ENCODE measurements at regions not wholly inside any gene's neighbourhood (a gene's known extent, or its start where the extent isn't known, plus 50 kb on each side); places are given as distances from the start of the nearest gene placed in this dataset.

DNA sequence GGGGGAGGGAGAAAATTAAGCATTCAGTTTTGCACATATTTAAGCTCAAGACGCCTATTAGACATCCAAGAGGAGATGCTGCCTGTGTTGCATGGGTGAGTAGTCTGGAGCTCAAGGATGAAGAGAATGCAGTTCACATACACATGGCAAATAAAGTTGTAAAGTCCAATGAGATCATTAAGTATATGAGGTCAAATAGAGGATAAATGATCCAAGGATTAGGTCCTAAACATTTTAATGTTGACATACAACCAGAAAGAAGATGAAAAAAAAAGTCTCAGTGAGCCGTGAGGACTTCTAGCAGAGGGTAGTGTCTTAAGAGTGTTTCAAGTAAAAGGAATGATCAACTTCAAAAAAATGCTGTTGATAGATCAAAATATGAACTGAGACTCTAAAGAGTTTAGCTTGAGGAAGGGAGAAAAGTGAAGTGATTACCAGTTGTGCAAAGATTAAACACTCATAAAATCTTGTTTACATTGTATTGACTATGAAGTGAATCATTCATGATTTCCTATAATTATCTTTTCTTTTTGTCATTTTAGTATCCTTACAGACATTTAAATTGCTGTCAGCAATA lies 251.8 kb downstream of the ZNF608 start:
- TF ChIP-seq, protein P1, sequence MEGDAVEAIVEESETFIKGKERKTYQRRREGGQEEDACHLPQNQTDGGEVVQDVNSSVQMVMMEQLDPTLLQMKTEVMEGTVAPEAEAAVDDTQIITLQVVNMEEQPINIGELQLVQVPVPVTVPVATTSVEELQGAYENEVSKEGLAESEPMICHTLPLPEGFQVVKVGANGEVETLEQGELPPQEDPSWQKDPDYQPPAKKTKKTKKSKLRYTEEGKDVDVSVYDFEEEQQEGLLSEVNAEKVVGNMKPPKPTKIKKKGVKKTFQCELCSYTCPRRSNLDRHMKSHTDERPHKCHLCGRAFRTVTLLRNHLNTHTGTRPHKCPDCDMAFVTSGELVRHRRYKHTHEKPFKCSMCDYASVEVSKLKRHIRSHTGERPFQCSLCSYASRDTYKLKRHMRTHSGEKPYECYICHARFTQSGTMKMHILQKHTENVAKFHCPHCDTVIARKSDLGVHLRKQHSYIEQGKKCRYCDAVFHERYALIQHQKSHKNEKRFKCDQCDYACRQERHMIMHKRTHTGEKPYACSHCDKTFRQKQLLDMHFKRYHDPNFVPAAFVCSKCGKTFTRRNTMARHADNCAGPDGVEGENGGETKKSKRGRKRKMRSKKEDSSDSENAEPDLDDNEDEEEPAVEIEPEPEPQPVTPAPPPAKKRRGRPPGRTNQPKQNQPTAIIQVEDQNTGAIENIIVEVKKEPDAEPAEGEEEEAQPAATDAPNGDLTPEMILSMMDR (IDR thresholded peaks at IDR 0.05), result no peak
- no peak for TF ChIP-seq POLR2AphosphoS5 (IDR thresholded peaks at IDR 0.05)
- no peak for TF ChIP-seq POLR2A (IDR thresholded peaks at IDR 0.05)
- TF ChIP-seq EP300 (IDR thresholded peaks at IDR 0.05), result no peak
